ENCODE measurements at regions not wholly inside any gene's neighbourhood (a gene's known extent, or its start where the extent isn't known, plus 50 kb on each side); places are given as distances from the start of the nearest gene placed in this dataset.

DNA sequence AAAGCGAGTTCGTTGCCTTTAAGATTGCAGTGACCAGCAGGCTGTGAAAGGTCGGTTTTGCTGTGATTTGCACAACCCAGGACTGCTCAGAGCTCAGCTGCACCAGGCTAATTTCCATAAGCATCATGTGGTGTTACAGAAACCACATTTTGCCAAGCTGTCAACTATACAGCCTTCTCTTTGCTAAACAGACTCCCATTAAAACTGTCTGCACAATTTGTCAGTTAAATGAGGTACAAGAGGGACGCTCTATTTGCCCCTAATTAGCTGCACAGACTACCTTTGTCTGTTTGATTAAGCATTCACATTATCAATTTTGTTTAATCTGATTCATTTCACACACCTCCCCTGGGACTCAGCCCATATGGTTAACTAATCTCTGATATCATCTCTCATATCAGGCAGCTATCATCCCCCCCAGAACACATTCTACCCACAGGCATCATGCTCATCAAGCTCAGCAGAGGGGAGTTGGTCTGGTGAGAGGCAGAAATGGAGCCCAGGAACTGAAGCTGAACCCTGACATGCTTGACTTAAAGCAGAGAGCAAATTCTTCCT is 62.1 kb downstream of the OLIG3 start:
- TF ChIP-seq EP300 (IDR thresholded peaks at IDR 0.05), result no peak
- TF ChIP-seq POLR2AphosphoS5 (IDR thresholded peaks at IDR 0.05), result no peak
- TF ChIP-seq, protein P1, sequence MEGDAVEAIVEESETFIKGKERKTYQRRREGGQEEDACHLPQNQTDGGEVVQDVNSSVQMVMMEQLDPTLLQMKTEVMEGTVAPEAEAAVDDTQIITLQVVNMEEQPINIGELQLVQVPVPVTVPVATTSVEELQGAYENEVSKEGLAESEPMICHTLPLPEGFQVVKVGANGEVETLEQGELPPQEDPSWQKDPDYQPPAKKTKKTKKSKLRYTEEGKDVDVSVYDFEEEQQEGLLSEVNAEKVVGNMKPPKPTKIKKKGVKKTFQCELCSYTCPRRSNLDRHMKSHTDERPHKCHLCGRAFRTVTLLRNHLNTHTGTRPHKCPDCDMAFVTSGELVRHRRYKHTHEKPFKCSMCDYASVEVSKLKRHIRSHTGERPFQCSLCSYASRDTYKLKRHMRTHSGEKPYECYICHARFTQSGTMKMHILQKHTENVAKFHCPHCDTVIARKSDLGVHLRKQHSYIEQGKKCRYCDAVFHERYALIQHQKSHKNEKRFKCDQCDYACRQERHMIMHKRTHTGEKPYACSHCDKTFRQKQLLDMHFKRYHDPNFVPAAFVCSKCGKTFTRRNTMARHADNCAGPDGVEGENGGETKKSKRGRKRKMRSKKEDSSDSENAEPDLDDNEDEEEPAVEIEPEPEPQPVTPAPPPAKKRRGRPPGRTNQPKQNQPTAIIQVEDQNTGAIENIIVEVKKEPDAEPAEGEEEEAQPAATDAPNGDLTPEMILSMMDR (IDR thresholded peaks at IDR 0.05), result no peak
- TF ChIP-seq POLR2A (IDR thresholded peaks at IDR 0.05), result no peak
